ENCODE measurements at regions not wholly inside any gene's neighbourhood (a gene's known extent, or its start where the extent isn't known, plus 50 kb on each side); places are given as distances from the start of the nearest gene placed in this dataset.

GRCh38 chr9:118991366-118992285 lies 377.6 kb downstream of the BRINP1 start:
- Histone ChIP-seq H3K27me3 (ENCODE audit: insufficient read depth, poor library complexity, severe bottlenecking) (no peaks in the 10 kb centered on the region), H3K27ac (replicated peaks) (no peak overlapping the region), H3K4me3 (replicated peaks; ENCODE audit: insufficient read depth, low read length) (no peak overlapping the region)
- no peak for DNase-seq (ENCODE audit: low read depth in 1 of 2, low spot score in 1 of 2)
- TF ChIP-seq SPI1 (IDR thresholded peaks at IDR 0.05; ENCODE audit: borderline replicate concordance, low read depth) (no peak), POLR2AphosphoS5 (IDR thresholded peaks at IDR 0.05; ENCODE audit: low read depth) (no peak), CTCF (IDR thresholded peaks at IDR 0.05; ENCODE audit: insufficient read depth, low read length) (no peak), REST (IDR thresholded peaks at IDR 0.05; ENCODE audit: insufficient replicate concordance, low read depth) (no peak), GABPA (IDR thresholded peaks at IDR 0.05; ENCODE audit: low read depth) (no peak)

- Histone ChIP-seq H3K4me3 (replicated peaks; ENCODE audit: insufficient read depth, low read length) (no peak overlapping the region), H3K27ac (replicated peaks) (no peak overlapping the region), H3K27me3 (ENCODE audit: insufficient read depth, poor library complexity, severe bottlenecking) (no peaks in the 10 kb centered on the region)
- TF ChIP-seq SPI1 (IDR thresholded peaks at IDR 0.05; ENCODE audit: borderline replicate concordance, low read depth) = no peak
- no peak for TF ChIP-seq POLR2AphosphoS5 (IDR thresholded peaks at IDR 0.05; ENCODE audit: low read depth)
- TF ChIP-seq REST (IDR thresholded peaks at IDR 0.05; ENCODE audit: insufficient replicate concordance, low read depth) = no peak
- no peak for TF ChIP-seq GABPA (IDR thresholded peaks at IDR 0.05; ENCODE audit: low read depth)
- TF ChIP-seq CTCF (IDR thresholded peaks at IDR 0.05; ENCODE audit: insufficient read depth, low read length) = no peak
- DNase-seq (ENCODE audit: low read depth in 1 of 2, low spot score in 1 of 2) = no peak
These were observed 376.1 kb downstream of the BRINP1 start for GRCh38 chr9:118992813-118993794.

- no peak overlapping the region for H3K4me3 ChIP-seq (replicated peaks; ENCODE audit: insufficient read depth, low read length)
- no peak for DNase-seq (ENCODE audit: low read depth in 1 of 2, low spot score in 1 of 2)
- no peak for TF ChIP-seq GABPA (IDR thresholded peaks at IDR 0.05; ENCODE audit: low read depth)
- TF ChIP-seq CTCF (IDR thresholded peaks at IDR 0.05; ENCODE audit: insufficient read depth, low read length) = no peak
- no peak for TF ChIP-seq POLR2AphosphoS5 (IDR thresholded peaks at IDR 0.05; ENCODE audit: low read depth)
- TF ChIP-seq SPI1 (IDR thresholded peaks at IDR 0.05; ENCODE audit: borderline replicate concordance, low read depth) = no peak
- TF ChIP-seq REST (IDR thresholded peaks at IDR 0.05; ENCODE audit: insufficient replicate concordance, low read depth) = no peak
- no peak overlapping the region for H3K27ac ChIP-seq (replicated peaks)
- H3K27me3 ChIP-seq (ENCODE audit: insufficient read depth, poor library complexity, severe bottlenecking) = no peaks in the 10 kb centered on the region
These were observed 375.3 kb downstream of the BRINP1 start for GRCh38 chr9:118993965-118994364.

Data from HL-60 (cell line).